ENCODE measurements at regions not wholly inside any gene's neighbourhood (a gene's known extent, or its start where the extent isn't known, plus 50 kb on each side); places are given as distances from the start of the nearest gene placed in this dataset.

GRCh38 chr15:81427176-81427575, 53.2 kb upstream of the TMC3 start:
- Histone ChIP-seq H2AFZ (ENCODE audit: low read depth, low read length) (no peak overlapping the region), H3K9me1 (replicated peaks; ENCODE audit: control insufficient read depth, extremely low read depth, insufficient read depth, low read length) (no peaks in the 10 kb centered on the region), H3K36me3 (ENCODE audit: control insufficient read depth in 2 of 2, extremely low read depth in 1 of 2, insufficient read depth in 2 of 2, low read length in 2 of 2) (no peaks in the 10 kb centered on the region), H3K4me1 (ENCODE audit: control insufficient read depth, extremely low read depth, insufficient read depth, low read length) (no peaks in the 10 kb centered on the region), H3K27ac (ENCODE audit: insufficient read depth, low read depth, low read length) (no peak overlapping the region), H3K4me3 (replicated peaks in 1 of 3; ENCODE audit: insufficient read depth in 1 of 3, low read depth in 1 of 3, low read length in 3 of 3) (no peak overlapping the region), H3K4me2 (ENCODE audit: insufficient read depth, low read length) (no peak overlapping the region), H3K9me3 (replicated peaks; ENCODE audit: control insufficient read depth, insufficient read depth, low read length) (no peaks in the 10 kb centered on the region), H3K27me3 (ENCODE audit: control insufficient read depth in 2 of 2, insufficient read depth in 2 of 2, low read length in 2 of 2) (peaks cover 0 to 1% of the 10 kb centered on the region in 2 experiments), H3K79me2 (ENCODE audit: control insufficient read depth, insufficient read depth, low read length) (no peaks in the 10 kb centered on the region), H4K20me1 (replicated peaks; ENCODE audit: control insufficient read depth, extremely low read depth, insufficient read depth, low read length) (no peaks in the 10 kb centered on the region), H3K9ac (replicated peaks; ENCODE audit: extremely low read depth, insufficient read depth, low read length) (no peak overlapping the region)
- FAIRE-seq (no peak), DNase-seq (ENCODE audit: low read depth, low spot score) (no peak)
- intact Hi-C loops (cut with micrococcal nuclease) (no loop called here), dilution Hi-C loops (cut with MboI; ENCODE audit: extremely low pct_ligation_motif_present, low sequenced_read_pairs) (no loop called here)
- ChIA-PET POLR2A (no interaction called here), CTCF (no interaction called here)
- BruUV-seq (replicated peaks): no TSS peak
- TF ChIP-seq POLR2AphosphoS5 (IDR thresholded peaks at IDR 0.05; ENCODE audit: insufficient read depth, low read depth, low read length): no peak
- TF ChIP-seq FOS (IDR thresholded peaks at IDR 0.05; ENCODE audit: borderline replicate concordance, insufficient read depth, low read length): no peak
- no peak for TF ChIP-seq POLR2A (IDR thresholded peaks at IDR 0.05; ENCODE audit: low read depth, low read length)
- TF ChIP-seq CTCF (IDR thresholded peaks at IDR 0.05; ENCODE audit: extremely low read depth in 1 of 2, insufficient read depth in 1 of 2, low read depth in 1 of 2, low read length in 2 of 2): no peak
- TF ChIP-seq JUN (IDR thresholded peaks at IDR 0.05; ENCODE audit: borderline replicate concordance, insufficient read depth, insufficient read length, low read depth): no peak
- no peak for TF ChIP-seq GATA2 (IDR thresholded peaks at IDR 0.05; ENCODE audit: insufficient read depth, insufficient read length, low read depth, low read length)
- TF ChIP-seq EZH2 (IDR thresholded peaks at IDR 0.05; ENCODE audit: borderline replicate concordance, low read depth, low read length, severe bottlenecking): no peak
- no peak for TF ChIP-seq MYC (IDR thresholded peaks at IDR 0.05; ENCODE audit: low read depth, low read length)
- no peak for TF ChIP-seq MAX (IDR thresholded peaks at IDR 0.05; ENCODE audit: insufficient read depth, insufficient read length)
